ENCODE measurements at regions not wholly inside any gene's neighbourhood (a gene's known extent, or its start where the extent isn't known, plus 50 kb on each side); places are given as distances from the start of the nearest gene placed in this dataset.

- TF ChIP-seq CTCF (IDR thresholded peaks at IDR 0.05 in 8 of 11, conservative IDR thresholded peaks at IDR 0.05 in 3 of 11) (no peak), POLR2A (IDR thresholded peaks at IDR 0.05) (no peak)
These were observed 214.6 kb upstream of the STAC start for GRCh38 chr3:36165509-36166290.
